Glutamatergic neuron (in vitro differentiated cells): ENCODE measurements at regions not wholly inside any gene's neighbourhood (a gene's known extent, or its start where the extent isn't known, plus 50 kb on each side); places are given as distances from the start of the nearest gene placed in this dataset.

Experiments used
- DNase-seq: peaks from one replicate; pipeline ENCODE4 v3.0.0; 2022
- H3K27ac Mint-ChIP-seq: one replicate; pipeline ENCODE4 v1.8.0; 2020; ENCODE audit warnings: mild to moderate bottlenecking, mixed read lengths, inconsistent platforms; ENCODE audit not compliant: unreplicated experiment
- H3K27me3 Mint-ChIP-seq: one replicate; pipeline ENCODE4 v1.8.0; 2020; ENCODE audit warnings: mild to moderate bottlenecking, moderate library complexity, mixed read lengths, inconsistent platforms; ENCODE audit not compliant: unreplicated experiment
- H3K36me3 Mint-ChIP-seq: one replicate; pipeline ENCODE4 v1.8.0; 2020; ENCODE audit warnings: mild to moderate bottlenecking, mixed read lengths, inconsistent platforms; ENCODE audit not compliant: unreplicated experiment
- H3K4me1 Mint-ChIP-seq: one replicate; pipeline ENCODE4 v1.8.0; 2020; ENCODE audit warnings: mild to moderate bottlenecking, low read depth, mixed read lengths, inconsistent platforms; ENCODE audit not compliant: unreplicated experiment
- H3K4me3 Mint-ChIP-seq: one replicate; pipeline ENCODE4 v1.8.0; 2020; ENCODE audit warnings: mild to moderate bottlenecking, mixed read lengths, inconsistent platforms; ENCODE audit not compliant: unreplicated experiment
- H3K9me3 Mint-ChIP-seq: one replicate; pipeline ENCODE4 v1.8.0; 2020; ENCODE audit warnings: mild to moderate bottlenecking, moderate library complexity, mixed read lengths, inconsistent platforms; ENCODE audit not compliant: unreplicated experiment
- TF ChIP-seq, protein P1 (sequence below): fragments of 200-600 bp; sonication (generic); IDR thresholded peaks from one replicate; pipeline ENCODE4 v1.5.0; 2021; ENCODE audit not compliant: partially characterized antibody, unreplicated experiment

DNA sequence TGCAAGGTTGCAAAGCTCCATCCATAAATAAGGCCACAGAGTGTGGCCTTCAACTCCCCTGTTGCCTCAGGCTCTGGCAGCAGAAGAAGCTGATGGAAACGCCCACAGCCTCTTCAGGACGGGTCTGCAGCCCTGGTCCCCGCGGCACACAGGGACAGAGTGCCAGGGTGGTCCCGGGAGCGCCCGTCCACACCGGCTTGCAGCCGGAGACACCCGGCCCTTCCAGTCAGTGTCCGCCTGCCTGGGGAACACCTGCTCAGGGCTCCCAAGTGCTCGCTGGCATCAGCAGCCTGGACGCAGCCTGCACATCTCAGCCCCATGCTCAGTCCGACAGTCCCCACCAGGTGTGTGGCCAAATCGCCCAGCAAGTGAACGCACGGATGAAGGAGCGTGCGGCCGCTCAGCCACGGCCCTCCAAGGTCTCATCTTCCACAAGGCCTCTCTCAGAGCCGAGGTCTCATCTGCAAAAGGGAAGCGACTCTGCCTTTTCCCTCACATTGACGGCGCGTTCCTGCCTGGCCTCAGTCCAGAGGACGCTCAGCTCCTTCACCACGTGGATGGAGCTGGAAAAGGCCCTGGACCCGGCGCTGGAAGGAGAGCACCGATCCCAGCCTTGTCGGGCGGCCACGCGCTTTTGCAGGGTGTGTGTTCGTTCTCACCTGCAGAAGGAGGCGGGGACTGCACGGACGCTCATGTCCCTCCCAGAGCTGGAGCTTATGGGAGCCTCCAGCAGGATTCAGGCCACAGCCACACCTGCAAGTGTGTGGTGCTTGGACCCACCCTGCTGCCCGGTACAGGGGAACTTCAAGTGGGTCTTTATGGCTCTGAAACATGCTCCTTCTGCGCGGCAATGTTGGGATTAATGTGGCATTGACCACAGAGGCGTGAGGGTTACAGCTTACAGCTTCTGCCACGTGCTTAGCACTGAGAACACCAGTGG is 180.4 kb downstream of the DLL1 start:
- Mint-ChIP-seq H3K36me3 (peaks cover 12% of the 10 kb centered on the region), H3K9me3 (peaks cover 6% of the 10 kb centered on the region), H3K27me3 (peaks cover 8% of the 10 kb centered on the region), H3K4me3 (no peak overlapping the region), H3K27ac (no peak overlapping the region), H3K4me1 (peaks cover 3% of the 10 kb centered on the region)
- TF ChIP-seq, protein P1, sequence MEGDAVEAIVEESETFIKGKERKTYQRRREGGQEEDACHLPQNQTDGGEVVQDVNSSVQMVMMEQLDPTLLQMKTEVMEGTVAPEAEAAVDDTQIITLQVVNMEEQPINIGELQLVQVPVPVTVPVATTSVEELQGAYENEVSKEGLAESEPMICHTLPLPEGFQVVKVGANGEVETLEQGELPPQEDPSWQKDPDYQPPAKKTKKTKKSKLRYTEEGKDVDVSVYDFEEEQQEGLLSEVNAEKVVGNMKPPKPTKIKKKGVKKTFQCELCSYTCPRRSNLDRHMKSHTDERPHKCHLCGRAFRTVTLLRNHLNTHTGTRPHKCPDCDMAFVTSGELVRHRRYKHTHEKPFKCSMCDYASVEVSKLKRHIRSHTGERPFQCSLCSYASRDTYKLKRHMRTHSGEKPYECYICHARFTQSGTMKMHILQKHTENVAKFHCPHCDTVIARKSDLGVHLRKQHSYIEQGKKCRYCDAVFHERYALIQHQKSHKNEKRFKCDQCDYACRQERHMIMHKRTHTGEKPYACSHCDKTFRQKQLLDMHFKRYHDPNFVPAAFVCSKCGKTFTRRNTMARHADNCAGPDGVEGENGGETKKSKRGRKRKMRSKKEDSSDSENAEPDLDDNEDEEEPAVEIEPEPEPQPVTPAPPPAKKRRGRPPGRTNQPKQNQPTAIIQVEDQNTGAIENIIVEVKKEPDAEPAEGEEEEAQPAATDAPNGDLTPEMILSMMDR, result no peak
- no peak for DNase-seq

DNA sequence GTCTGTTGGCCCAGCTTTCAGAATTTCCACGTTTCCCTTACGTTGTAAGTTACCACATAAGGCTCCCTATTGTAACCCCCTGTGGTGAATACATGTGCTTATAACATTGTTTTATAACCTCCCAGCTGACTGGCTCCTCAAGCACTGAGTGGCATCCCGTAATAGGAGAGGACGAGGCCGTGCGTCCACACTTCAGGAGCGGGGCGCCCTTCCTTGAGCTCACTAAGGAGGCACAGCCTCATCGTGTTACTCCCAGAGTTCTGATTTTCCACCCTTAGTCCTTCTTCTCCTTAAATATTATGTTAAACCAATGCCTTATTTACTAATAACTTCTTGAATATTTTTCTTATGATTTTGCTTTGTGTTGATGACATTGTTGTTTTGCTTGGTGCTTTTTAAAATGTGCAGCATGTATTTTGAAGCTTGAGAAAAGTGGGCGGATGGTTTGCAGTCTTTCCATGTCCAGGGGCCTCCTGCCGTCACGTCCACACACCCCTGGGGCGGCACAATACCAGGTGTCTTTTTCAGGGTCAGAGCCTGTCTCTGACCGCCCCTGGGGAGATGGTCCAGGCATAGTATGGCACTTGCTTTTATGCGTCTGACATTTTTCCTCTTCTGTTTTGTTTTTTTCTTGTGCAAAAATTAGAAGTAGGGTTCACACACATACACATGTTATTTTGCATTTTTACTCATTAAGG is 181.8 kb downstream of the DLL1 start:
- Mint-ChIP-seq H3K4me3 (no peak overlapping the region), H3K27me3 (peaks cover 6% of the 10 kb centered on the region), H3K9me3 (peaks cover 2% of the 10 kb centered on the region), H3K27ac (no peak overlapping the region), H3K4me1 (peaks cover 3% of the 10 kb centered on the region), H3K36me3 (peaks cover 4% of the 10 kb centered on the region)
- DNase-seq, result no peak
- TF ChIP-seq, protein P1, result no peak

DNA sequence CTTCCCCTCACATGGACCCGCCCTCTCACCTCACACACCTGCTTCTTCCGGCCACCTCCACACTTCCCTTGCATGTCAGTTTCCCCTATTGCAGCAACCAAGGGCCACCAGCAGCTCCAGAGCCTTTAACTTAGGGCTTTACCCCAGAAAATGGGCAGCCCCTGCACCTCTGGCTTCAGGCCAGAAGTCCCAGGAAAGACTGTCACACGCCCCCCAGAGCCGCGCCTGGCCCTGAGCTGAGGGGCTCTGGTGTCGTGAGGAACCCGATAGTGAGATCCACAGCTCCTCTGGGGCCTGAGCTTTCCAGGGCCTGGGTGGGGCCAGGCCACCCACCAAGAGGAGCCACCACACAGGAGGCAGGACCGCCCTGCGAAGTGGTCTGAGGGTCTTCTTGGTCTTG is 182.4 kb downstream of the DLL1 start:
- Mint-ChIP-seq H3K27me3 (peaks cover 6% of the 10 kb centered on the region), H3K4me3 (no peak overlapping the region), H3K9me3 (peaks cover 2% of the 10 kb centered on the region), H3K27ac (no peak overlapping the region), H3K4me1 (peaks cover 3% of the 10 kb centered on the region), H3K36me3 (no peaks in the 10 kb centered on the region)
- TF ChIP-seq, protein P1, result no peak
- DNase-seq, result no peak

DNA sequence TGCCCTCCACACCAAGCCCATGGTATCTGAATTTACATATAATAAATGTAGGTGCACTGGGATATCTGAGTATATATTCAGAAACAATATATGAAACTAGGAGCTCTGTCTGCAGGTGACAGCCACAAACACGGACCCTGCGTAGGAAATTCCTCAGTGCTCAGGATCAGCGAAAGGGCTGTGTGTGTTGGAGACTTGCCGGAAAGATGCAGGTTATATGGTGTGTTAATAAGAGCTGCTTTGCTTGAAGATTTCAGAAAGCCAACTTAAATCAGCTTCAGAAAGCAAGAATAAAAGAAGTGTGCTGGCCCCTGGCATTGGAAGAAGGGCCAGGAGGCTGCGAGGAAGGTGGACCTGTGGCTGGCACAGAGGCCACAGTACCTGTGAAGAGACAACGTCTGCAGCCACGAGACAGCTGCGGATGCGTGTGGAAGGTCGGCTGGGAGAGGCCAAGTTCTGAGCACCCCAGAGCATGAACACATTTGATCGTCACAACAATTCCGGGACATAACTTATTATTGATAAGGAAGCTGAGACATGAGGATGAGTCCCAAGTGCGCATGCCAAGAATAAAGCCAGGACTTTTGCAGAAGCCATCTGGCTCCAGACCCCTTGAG is 183.2 kb downstream of the DLL1 start:
- H3K27me3 Mint-ChIP-seq, result peaks cover 6% of the 10 kb centered on the region
- H3K9me3 Mint-ChIP-seq, result peaks cover 2% of the 10 kb centered on the region
- no peak overlapping the region for H3K27ac Mint-ChIP-seq
- no peak for DNase-seq
- no peaks in the 10 kb centered on the region for H3K36me3 Mint-ChIP-seq
- H3K4me1 Mint-ChIP-seq, result peaks cover 3% of the 10 kb centered on the region
- H3K4me3 Mint-ChIP-seq, result no peak overlapping the region
- TF ChIP-seq, protein P1, result no peak
